ENCODE measurements at regions not wholly inside any gene's neighbourhood (a gene's known extent, or its start where the extent isn't known, plus 50 kb on each side); places are given as distances from the start of the nearest gene placed in this dataset.

DNA sequence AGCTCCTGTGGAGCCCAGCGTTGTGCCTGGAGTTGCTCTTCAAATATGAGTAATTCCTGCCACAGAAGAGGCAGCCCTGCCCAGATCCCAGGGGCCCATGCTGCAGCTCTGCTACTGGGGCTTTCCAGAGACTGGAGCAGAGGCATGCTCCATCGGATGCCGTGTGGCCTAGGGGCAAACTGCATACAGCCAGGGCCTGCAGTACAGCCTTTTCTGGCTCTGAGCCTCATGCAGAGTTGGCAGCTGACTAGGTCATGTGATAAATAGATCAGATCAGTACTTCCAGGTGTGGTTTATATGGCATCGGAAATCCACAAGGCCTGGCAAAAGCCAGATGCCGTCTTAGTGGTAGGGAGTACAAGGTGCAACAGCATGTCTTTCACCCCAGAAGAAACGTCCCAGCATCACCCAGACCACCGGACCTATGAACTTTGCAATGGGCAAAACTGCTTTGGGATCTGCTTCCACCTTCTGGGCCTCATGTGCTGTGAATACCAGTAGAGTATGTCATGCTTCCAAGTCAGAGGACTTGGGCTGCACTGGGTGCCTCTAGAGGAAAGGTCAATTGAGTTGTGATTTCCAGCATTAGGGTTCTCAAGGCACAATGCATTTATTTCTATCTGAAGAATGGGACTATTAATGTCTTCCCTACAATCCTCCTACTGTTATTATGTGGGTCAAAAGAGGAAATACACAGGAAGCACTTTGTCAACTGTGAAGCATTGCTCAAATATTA, 250.7 kb upstream of the ZNF32 start:
- DNase-seq (ENCODE audit: low spot score), result no peak

DNA sequence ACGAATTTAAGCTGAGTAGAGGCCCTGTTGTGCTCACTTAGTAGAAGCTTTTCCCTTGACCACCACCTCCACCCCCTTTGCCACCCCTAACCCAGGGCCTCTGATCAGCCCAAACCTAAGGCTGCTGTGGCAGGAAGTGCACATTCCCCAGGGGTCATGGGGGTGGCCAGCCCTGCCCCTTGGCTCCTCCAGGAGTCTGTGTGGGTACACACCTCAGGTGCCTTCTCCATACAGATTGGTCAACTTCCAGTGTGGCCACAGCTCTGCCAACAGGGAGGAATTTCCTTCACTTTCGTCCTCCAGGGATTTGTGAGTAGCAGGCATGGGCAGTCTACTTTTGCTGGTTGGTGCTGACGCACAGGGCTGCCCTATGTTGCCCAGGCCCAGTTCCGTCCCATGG, 249.9 kb upstream of the ZNF32 start:
- DNase-seq (ENCODE audit: low spot score), result no peak

DNA sequence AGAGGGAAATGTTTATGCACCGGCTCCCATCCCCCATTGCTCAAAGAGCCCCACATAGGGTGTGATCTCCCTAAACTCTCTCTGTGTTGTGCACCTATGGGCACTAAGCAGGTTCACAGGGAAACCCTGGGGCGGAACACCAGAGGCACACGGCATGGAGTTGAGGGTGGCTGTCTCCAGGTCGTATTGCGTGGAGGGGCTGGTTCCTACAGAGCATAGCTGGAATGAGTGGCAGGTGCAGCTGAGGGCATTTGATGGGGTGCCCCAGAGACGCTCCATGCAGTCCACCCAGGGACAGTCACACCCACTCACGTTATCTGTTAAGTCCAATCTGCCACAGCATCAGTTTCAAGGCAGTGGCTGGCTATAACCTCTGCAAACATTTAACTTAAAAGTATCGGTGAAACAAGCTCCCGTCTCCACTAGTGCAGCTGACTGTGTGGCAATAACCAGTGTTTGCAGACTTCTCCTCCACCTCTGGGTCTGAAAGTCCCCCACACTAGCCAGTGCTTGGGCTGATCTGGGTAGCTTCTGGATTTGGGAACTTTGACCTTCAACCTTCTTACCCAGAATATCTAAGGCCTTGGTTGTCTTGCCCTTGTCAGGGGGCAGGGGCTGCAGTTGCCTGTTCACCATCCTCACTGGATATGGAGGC, 249.2 kb upstream of the ZNF32 start:
- no peak for DNase-seq (ENCODE audit: low spot score)

DNA sequence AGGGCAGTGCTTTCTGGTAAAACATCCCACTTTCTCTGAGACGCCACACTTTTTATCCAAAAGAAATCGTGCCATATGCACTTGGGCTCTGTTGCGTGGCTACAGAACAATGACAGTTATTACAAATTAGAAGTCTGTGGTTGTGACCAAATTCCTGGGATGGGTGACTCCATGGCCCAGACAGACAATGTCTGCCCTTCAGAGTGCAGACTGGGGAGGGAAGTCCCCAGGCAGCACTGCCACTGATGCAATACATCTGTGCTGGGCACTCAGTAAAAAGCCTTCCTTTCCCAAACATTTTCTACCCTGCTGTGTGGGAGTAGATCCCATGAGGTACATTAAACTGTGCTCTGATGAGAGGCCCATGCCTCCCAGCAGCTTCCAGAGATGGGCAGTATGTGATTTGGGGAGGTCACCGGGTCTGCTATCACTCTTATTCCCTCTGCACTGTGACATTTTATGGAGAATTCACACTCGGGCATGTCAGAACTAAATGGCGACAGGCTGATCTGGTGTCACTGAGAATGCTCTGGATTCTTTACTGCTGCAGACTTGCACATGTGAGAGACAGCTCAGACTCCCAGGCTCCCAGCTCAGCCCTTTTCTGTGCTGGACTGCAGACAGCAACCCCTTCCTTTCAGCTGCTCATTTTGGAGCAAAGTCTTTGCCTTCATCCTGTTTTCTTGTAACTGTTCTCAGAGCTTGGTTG, 243.5 kb upstream of the ZNF32 start:
- no peak for DNase-seq (ENCODE audit: low spot score)

DNA sequence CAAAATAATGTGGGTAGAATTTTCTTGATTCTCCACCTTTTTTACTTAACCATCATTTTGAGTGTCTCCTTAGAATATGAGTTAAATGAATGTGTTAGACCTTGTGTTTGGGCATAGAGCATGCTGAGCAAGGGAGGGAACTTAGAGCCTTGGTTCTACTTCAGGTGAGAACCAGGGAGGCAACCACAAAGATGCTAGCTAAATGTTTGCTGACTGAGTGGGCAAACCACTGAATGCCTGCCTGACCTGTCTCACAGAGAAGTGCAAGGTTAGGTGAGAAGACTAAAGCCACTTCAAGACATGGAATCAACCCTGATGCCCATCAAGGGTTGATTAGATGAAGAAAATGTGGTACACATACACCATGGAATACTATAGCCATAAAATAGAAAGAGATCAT, 242.6 kb upstream of the ZNF32 start:
- no peak for DNase-seq (ENCODE audit: low spot score)

DNA sequence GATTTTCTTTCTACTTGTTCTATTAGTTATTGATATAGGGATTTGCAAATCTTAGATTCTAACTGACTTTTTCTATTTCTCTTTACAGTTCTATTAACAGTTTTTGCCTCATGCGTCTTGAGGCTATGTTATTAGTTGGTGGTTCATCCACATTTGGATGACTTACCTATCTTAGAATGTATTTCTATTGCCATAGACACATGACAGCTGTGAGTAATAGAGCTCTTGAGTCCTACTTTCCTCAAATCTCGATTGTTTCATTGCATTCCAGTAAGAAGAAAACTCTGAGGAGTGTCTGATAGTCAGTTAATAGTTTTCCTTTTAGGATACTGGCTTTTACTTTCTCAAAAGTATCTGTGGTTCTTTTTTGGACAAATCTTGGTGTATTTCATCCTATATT, 241.4 kb upstream of the ZNF32 start:
- DNase-seq (ENCODE audit: low spot score), result no peak

DNA sequence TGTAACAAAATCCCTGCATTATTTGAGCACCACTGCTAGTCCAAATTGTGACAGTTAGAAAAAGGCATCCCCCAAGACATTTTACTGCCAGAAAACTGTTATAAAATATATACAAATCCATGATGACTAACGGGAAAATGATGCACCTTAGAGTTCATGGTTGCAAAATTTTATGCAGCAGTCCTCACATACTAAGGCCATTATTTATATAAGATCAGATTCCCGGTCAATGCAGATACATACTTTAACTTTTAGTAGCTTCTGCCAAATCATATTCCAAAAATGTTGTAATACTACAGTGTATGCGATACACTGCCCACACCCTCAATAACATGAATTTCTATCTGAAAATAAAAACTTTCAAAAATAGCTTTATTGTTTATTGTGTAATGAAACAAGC, 239.9 kb upstream of the ZNF32 start:
- DNase-seq (ENCODE audit: low spot score), result no peak

DNA sequence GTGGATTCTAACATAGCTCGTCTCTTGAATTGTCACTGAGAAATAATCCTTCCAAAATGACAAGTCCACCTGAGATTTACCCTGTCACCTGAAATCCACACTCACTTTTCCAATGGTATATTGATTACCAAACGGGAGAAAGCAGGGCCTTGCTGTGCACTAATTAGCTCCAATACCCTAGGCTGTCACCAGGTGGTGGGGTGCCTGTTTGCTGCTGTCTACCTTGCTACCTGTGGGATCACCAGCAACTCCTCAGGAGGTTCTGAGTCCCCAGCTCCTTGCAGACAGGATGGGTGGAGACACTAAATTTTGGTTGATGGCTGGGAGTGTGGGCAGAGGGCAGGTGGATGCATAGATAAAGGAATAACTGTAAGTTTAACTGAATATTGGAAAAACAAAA, 237.2 kb upstream of the ZNF32 start:
- DNase-seq (ENCODE audit: low spot score), result no peak

DNA sequence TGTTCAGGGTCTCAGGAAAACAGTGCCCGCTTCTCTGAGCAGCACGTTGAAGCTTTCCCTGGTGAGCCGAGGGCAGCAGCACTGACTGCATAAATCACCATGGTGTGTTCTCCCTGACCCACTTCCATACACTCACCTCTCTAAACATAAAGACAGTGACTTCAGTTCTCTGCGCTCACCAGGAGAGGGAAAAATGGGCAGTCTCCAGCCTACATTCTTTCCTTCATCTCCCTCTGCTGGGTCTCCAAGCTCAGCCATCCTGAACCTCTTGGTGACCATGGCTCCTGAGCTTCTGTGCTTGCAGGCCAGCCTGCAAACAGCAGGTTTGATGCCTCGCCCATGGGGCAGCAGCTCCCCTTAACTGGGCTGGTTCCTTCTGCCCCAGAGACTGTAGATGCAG, 236.6 kb upstream of the ZNF32 start:
- DNase-seq (ENCODE audit: low spot score), result no peak

DNA sequence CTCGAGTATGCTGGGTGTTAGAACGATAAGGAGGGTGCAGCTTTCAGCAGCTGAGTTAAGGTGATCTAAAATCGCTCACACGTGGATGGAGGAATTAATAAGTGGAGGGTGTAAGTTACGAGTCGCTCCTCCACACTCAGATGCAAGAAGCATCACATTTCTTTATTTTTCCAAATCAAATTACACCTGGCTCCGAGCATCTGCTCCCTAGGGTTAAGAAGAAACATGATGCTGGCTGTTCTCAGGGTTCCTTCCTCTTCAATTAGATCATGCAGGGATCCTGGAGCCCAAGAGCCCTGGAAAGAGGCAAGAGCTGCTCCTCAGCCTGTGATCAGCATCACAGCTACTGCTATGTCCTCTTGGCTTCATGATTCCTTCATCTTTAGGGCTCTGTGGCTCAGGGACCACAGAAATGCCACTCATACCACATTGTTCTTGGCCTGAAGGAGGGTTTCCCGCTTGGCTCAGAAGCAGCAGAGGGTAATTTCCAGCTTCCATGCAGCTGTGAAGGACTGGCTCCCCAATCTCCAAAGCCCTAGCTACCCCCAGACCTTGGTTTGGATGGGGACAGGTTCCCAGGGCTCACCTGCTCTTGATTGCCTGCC, 235.9 kb upstream of the ZNF32 start:
- no peak for DNase-seq (ENCODE audit: low spot score)

DNA sequence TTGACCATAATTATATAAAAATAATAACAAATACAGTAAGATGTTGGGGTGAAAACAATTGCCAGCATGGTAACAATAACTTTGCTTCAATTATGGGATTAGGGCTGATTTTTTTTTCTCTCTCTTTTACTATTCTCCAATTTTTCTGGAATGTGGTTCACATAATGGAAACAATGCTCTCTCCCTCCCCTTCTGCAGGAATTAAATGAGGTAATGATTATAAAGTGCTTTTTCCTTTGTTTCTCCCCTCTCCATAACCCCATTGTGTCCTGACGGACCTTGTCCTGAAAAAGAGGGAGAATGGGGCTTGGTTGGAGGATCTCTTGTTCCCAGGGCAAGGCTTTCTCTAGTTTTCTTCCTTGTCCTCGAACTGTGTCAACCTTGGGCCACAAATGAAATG, 234.0 kb upstream of the ZNF32 start:
- no peak for DNase-seq (ENCODE audit: low spot score)

DNA sequence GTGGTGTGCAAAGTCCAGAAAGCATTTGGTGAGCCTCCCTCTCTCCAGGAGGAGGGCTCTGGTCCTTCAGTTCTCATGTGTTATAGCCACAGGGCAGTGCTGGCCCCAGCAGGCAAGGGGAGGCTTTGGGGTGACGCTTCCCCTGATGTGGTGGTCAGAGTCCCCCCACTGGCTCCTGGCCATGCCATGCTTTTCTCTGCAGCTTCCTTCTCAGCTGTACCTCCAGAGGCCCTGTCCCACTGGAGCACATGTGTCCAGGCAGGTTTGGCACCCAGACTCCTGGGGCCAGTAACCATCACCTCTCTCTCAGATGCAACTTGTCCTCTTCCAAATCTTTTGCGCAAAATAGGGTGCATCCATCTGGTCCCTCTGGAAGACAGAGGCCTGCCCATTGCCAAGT, 233.0 kb upstream of the ZNF32 start:
- DNase-seq (ENCODE audit: low spot score), result no peak

DNA sequence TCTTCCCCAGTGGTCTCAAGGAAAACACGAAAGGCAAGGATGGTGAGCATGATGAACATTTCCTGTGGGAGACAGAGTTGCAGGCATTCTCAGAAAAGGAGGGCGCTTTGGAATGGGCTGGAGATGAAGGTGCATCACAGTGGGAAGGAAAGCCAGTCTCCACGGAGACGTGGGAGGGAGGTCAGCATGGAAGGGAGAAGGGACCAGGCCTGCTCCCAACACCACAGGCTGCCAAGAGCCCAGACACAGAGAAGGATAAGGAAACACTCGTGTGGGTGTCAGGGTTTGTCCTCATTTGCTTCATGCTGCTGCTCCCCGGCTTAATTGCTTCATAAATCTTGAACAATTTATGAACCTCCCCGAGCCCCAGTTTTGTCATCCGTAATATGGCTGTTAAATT, 231.5 kb upstream of the ZNF32 start:
- DNase-seq (ENCODE audit: low spot score), result no peak

DNA sequence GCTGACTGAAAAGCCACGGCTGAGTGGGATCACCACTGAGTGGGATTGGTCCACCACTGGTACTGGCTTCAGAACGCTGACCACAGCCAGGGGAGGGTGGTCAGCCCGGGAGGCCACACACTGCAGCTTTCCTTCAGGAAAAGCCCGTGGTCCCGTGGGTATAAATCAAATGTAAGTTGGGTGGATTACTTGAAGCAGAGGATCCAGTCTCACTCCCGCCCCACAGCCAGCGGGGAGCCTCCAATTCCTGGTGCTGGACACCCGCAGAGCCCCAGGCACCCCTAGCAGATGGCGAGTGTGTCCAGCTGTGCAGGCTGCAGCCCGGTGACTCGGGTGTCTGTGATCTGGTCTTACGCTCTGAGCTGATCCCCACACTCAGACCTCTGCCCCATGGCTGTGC, 231.1 kb upstream of the ZNF32 start:
- DNase-seq (ENCODE audit: low spot score), result no peak

DNA sequence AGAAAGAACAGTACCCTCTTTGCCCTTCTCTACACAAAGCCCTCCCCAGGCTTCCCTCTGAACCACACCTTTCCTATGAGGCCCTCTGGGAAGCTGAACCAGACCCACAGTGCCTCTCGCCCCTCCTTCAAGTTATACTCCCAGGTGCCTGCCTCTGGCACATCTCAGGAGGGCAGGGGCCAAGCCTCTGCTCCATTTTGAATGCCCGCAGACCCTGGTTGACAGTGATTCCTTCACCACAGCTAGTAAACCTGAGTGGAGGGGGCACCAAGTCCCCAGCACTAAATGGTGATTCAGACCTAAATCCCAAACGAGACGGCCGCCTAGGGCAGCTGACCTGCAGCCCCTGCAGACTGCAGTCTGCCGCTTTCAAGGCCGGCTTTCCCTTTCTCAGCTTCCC, 230.5 kb upstream of the ZNF32 start:
- DNase-seq (ENCODE audit: low spot score), result no peak

DNA sequence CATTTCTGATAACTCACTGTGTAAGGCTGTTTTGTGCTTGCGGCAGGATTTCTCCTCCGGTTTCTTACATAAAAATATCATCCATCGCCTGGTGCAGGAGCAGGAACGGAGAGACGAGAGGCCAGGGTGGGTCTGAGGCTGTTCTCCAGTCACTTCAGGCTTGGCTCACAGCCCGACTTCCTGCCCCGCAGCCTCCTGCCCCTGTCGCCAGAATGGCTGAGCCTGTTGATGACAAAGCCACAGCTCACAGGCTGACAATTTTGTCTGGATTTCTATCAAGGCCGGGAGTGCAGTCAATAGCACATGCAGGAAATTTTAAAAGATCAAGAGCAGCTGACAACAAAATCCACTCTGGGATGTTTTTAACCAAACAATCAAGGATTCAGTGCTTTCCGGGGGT, 229.7 kb upstream of the ZNF32 start:
- DNase-seq (ENCODE audit: low spot score), result no peak

DNA sequence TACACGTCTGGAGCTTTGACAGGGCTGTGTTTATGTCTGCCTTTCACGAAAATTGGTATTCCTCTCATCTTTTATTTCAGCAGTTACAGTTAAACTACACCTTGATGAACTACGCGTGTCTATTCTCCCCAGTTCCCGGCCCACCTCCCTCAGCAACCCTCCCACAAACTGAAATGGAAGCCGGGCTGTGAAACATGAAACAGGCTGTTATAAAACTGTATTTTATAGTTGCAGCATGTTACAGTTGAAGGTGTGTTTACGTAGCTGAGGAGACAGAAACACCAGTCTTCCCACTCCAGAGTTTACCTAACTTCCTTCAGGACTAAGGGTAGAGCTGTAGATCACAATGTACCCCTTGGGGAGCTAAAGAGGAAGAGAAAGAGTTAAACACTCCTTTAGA, 228.3 kb upstream of the ZNF32 start:
- no peak for DNase-seq (ENCODE audit: low spot score)

DNA sequence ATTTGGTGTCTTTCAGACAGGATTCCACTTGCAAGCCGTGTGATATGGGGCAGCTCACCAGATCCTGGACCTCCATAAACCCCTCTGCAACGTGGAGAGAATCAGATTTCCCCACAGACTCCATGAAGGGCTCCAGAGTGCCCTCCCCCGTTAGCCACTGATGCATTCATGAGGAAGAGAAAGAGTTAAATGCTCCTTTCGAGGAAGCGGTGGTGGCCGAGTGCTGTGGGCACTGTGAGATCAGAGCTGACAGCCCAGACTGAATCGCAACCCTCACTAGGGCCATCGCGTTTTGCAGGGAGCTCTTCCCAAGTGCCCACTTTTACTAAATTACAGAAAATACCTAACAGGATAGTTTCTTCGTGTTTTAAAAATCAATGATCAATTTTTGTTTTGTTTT, 226.3 kb upstream of the ZNF32 start:
- DNase-seq (ENCODE audit: low spot score), result no peak

DNA sequence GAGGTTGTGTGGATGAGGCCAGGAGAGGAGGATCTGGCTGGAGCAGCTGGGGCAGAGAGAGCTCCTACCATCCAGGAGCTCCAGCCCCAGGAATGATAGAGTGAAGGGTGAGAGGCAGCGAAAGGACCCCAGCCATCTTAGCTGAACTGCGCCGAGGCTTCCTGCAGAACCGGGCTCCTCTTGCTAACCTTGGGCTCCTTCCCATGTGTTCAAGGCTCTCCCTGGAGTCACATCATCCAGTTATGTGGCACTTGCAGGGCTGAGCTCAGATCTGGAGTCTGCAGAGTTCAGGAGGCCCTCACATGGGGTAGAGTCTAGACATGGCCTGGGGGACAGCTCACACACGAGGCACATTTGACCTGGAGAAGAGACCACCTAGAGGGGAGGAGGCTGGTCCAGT, 225.0 kb upstream of the ZNF32 start:
- DNase-seq (ENCODE audit: low spot score), result no peak

DNA sequence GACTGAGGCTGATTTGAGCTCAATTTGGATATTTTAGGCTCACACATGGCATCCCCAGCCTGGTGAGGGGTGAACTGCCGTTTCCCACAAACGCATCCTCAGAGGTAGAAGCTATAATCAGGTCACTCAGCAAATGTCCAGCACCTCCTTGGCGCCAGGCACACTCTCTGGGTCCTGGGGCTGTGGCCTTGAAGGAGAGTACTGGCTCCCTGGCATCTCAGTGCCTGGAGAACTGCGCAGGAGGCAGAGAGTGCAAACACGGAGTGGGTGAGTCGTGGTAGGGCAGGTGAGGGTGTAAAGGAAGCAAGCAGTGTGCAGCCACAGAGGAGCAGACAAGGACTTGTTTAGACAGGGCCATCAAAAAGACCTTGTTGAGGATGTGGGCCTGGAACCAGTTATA, 224.0 kb upstream of the ZNF32 start:
- no peak for DNase-seq (ENCODE audit: low spot score)

DNA sequence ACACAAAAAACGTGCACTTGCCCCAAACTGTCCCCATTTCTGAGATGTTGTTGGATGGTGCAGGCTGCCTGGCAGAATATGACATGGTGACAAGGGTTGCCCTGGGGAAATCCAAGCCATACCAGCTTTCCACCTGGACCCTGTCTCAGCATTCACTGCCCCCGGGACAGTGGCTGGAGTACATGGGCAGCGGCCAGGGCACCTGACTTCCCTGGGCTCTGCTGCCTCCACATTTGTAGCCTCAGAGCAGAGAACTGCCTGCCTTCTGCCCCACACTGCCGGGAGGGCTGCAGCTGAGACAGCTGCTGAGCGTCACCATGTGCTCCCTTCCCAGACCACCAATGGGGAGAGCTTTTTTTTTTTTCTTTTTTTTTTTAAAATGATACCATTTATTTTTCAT, 222.9 kb upstream of the ZNF32 start:
- no peak for DNase-seq (ENCODE audit: low spot score)

DNA sequence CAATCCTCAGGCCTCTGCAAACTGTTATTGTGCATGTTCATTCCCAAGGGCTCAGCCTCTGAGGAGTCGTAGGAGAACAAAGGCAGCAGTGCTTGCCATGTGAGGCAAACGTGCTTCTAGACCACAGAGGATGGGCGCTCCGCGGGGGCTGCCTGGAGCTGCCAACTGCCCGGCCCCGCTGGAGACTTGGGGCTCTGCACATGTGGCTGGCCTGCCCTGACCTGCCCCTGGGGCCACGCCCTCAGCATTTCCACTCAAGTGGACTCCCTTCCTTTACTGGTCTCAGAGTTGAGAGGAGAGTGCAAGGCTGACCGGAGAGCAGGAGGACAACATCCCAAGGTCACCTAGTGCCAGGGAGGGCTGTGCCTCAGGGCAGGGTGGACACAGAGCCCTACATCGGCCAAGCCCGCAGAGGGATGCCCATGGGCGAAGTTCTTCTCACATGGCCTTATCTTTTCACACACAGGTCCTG, 222.3 kb upstream of the ZNF32 start:
- DNase-seq (ENCODE audit: low spot score), result no peak
